Activated CD4-positive, alpha-beta T cell treated with anti-CD3 and anti-CD28 coated beads, Interleukin-10, Interleukin-2, amounts not matched to agents 100 ng/mL and 50 ng/mL, durations not matched to agents 16 hours and 8 hours (primary cell): ENCODE measurements at regions not wholly inside any gene's neighbourhood (a gene's known extent, or its start where the extent isn't known, plus 50 kb on each side); places are given as distances from the start of the nearest gene placed in this dataset.

ENCODE experiments used
- DNase-seq: peaks from one replicate; pipeline ENCODE4 v3.0.0-alpha.2; 2020

- peak; percentile 30 for DNase-seq
These were observed 418.0 kb upstream of the PSMD7 start for GRCh38 chr16:73878611-73879010.

- no peak for DNase-seq
These were observed 419.5 kb upstream of the PSMD7 start for GRCh38 chr16:73877150-73877549.

GRCh38 chr16:73875996-73876690, 420.5 kb upstream of the PSMD7 start:
- DNase-seq: no peak

- no peak for DNase-seq
These were observed 422.3 kb upstream of the PSMD7 start for GRCh38 chr16:73874324-73874723.

- no peak for DNase-seq
These were observed 423.0 kb upstream of the PSMD7 start for GRCh38 chr16:73873643-73874042.

- DNase-seq: no peak
These were observed 423.8 kb upstream of the PSMD7 start for GRCh38 chr16:73872856-73873255.

GRCh38 chr16:73871088-73871733, 425.4 kb upstream of the PSMD7 start:
- no peak for DNase-seq

GRCh38 chr16:73869126-73869525, 427.5 kb upstream of the PSMD7 start:
- DNase-seq: no peak

- DNase-seq: no peak
These were observed 431.7 kb upstream of the PSMD7 start for GRCh38 chr16:73864868-73865267.

- no peak for DNase-seq
These were observed 438.3 kb upstream of the PSMD7 start for GRCh38 chr16:73858326-73858725.

GRCh38 chr16:73853968-73854367, 442.6 kb upstream of the PSMD7 start:
- DNase-seq: no peak

GRCh38 chr16:73852561-73852960, 444.1 kb upstream of the PSMD7 start:
- no peak for DNase-seq

GRCh38 chr16:73848993-73849392, 447.6 kb upstream of the PSMD7 start:
- no peak for DNase-seq

- DNase-seq: no peak
These were observed 449.5 kb upstream of the PSMD7 start for GRCh38 chr16:73847090-73847489.

GRCh38 chr16:73846356-73846755, 450.3 kb upstream of the PSMD7 start:
- DNase-seq: no peak

GRCh38 chr16:73846007-73846330, 450.6 kb upstream of the PSMD7 start:
- no peak for DNase-seq

GRCh38 chr16:73845238-73846006, 451.2 kb upstream of the PSMD7 start:
- no peak for DNase-seq

GRCh38 chr16:73840728-73841127, 455.9 kb upstream of the PSMD7 start:
- DNase-seq: no peak

- no peak for DNase-seq
These were observed 465.4 kb upstream of the PSMD7 start for GRCh38 chr16:73831220-73831619.

- DNase-seq: no peak
These were observed 473.3 kb upstream of the PSMD7 start for GRCh38 chr16:73823205-73823849.

GRCh38 chr16:73817526-73818324, 478.9 kb upstream of the PSMD7 start:
- DNase-seq: no peak

GRCh38 chr16:73813527-73813926, 483.1 kb upstream of the PSMD7 start:
- no peak for DNase-seq

- no peak for DNase-seq
These were observed 492.2 kb upstream of the PSMD7 start for GRCh38 chr16:73804456-73804855.
